ENCODE measurements at regions not wholly inside any gene's neighbourhood (a gene's known extent, or its start where the extent isn't known, plus 50 kb on each side); places are given as distances from the start of the nearest gene placed in this dataset.
A peak's percentile ranks its signal among the peaks of the same experiment; 100 is the strongest.

GRCh38 chr1:110763149-110763548 lies 88.4 kb upstream of the KCNA3 start:
- no peak for DNase-seq

GRCh38 chr1:110760321-110760720 lies 85.6 kb upstream of the KCNA3 start:
- peak; percentile 33 for DNase-seq

- peak; percentile 82 for DNase-seq
These were observed 81.8 kb upstream of the KCNA3 start for GRCh38 chr1:110756506-110756905.

GRCh38 chr1:110752941-110753725 lies 78.4 kb upstream of the KCNA3 start:
- no peak for DNase-seq

GRCh38 chr1:110750562-110750961 lies 75.8 kb upstream of the KCNA3 start:
- no peak for DNase-seq

GRCh38 chr1:110749960-110750359 lies 75.2 kb upstream of the KCNA3 start:
- peak; percentile 0 for DNase-seq

GRCh38 chr1:110746644-110747259 lies 72.0 kb upstream of the KCNA3 start:
- no peak for DNase-seq

GRCh38 chr1:110743397-110743796 lies 68.7 kb upstream of the KCNA3 start:
- no peak for DNase-seq

GRCh38 chr1:110736900-110737605 lies 62.3 kb upstream of the KCNA3 start:
- DNase-seq, result no peak

GRCh38 chr1:110734133-110734680 lies 59.5 kb upstream of the KCNA3 start:
- no peak for DNase-seq

GRCh38 chr1:110731529-110731928 lies 56.8 kb upstream of the KCNA3 start:
- DNase-seq, result no peak

- no peak for DNase-seq
These were observed 53.8 kb upstream of the KCNA3 start for GRCh38 chr1:110728388-110729001.

GRCh38 chr1:110727246-110727645 lies 52.5 kb upstream of the KCNA3 start:
- no peak for DNase-seq

- DNase-seq, result no peak
These were observed 52.0 kb upstream of the KCNA3 start for GRCh38 chr1:110726755-110727154.
